Testis (tissue), 2 donors: ENCODE measurements at regions not wholly inside any gene's neighbourhood (a gene's known extent, or its start where the extent isn't known, plus 50 kb on each side); places are given as distances from the start of the nearest gene placed in this dataset.

Experiments used
- CTCF ChIP-seq, 3 experiments: fragments of 450-650 bp in 2 of 3; fragments of 200-600 bp in 1 of 3; sonication (generic) in 1 of 3; IDR thresholded peaks; one replicate each; pipeline ENCODE4 v1.5.1; 2016 to 2019; ENCODE audit warnings: antibody characterized with exemption in 3 of 3, mild to moderate bottlenecking in 2 of 3, moderate library complexity in 1 of 3
- POLR2A ChIP-seq: fragments of 450-650 bp; IDR thresholded peaks from one replicate; pipeline ENCODE4 v1.6.1; 2017; ENCODE audit warnings: antibody characterized with exemption, mild to moderate bottlenecking, moderate library complexity

GRCh38 chr3:59483191-59483590 lies 433.4 kb upstream of the CFAP20DC start:
- TF ChIP-seq CTCF (IDR thresholded peaks at IDR 0.05) (no peak), POLR2A (no peak)
